ENCODE measurements at regions not wholly inside any gene's neighbourhood (a gene's known extent, or its start where the extent isn't known, plus 50 kb on each side); places are given as distances from the start of the nearest gene placed in this dataset.

GRCh38 chr20:56941101-56941686 lies 312.1 kb downstream of the TFAP2C start:
- ATAC-seq (no peak), FAIRE-seq (no peak), DNase-seq (ENCODE audit: low read depth, low spot score) (no peak)
- Histone ChIP-seq H2AFZ (ENCODE audit: control insufficient read depth, low read depth, low read length) (no peak overlapping the region), H3K36me3 (ENCODE audit: control insufficient read depth in 2 of 2, insufficient read depth in 2 of 2, low read length in 1 of 2) (no peaks in the 10 kb centered on the region), H4K20me1 (ENCODE audit: control insufficient read depth, insufficient read depth) (no peaks in the 10 kb centered on the region), H3K9me3 (replicated peaks; ENCODE audit: control insufficient read depth, insufficient read depth, low read length) (no peaks in the 10 kb centered on the region), H3K9ac (ENCODE audit: control insufficient read depth, insufficient read depth, low read length) (no peak overlapping the region), H3K27me3 (replicated peaks in 1 of 2; ENCODE audit: control insufficient read depth in 2 of 2, insufficient read depth in 2 of 2, low read length in 1 of 2) (peaks cover 0 to 5% of the 10 kb centered on the region in 2 experiments; a peak in 2 of 4 replicates), H3K4me2 (ENCODE audit: control insufficient read depth, insufficient read depth) (no peak overlapping the region), H3K27ac (ENCODE audit: control insufficient read depth, insufficient read depth) (no peak overlapping the region), H3K4me3 (no peak overlapping the region), H3K4me1 (ENCODE audit: control insufficient read depth, insufficient read depth, low read length) (no peaks in the 10 kb centered on the region), H3K79me2 (ENCODE audit: control insufficient read depth, insufficient read depth, low read length) (no peaks in the 10 kb centered on the region)
- intact Hi-C loops (cut with micrococcal nuclease; ENCODE audit: unreplicated experiment), result no loop called here
- CTCF ChIA-PET, result interaction anchor here (0.6 kb wide), 1 partner anchor 32 kb away, joined by 4 read pairs; no protein-coding TSS in a partner anchor
- TF ChIP-seq E2F8 (IDR thresholded peaks at IDR 0.05; ENCODE audit: low read depth, partially characterized antibody) (no peak), RCOR1 (conservative IDR thresholded peaks at IDR 0.05; ENCODE audit: low read depth, low read length) (no peak), CHD1 (IDR thresholded peaks at IDR 0.05; ENCODE audit: low read depth, low read length) (no peak), IRF4 (IDR thresholded peaks at IDR 0.05; ENCODE audit: low read depth, low read length) (no peak), BACH1 (IDR thresholded peaks at IDR 0.05; ENCODE audit: borderline replicate concordance) (no peak), POLR2AphosphoS2 (IDR thresholded peaks at IDR 0.05; ENCODE audit: low read depth, low read length) (no peak), E2F4 (IDR thresholded peaks at IDR 0.05; ENCODE audit: low read depth, low read length) (no peak)
- in situ Hi-C loops (cut with MboI), result no loop called here
- SMC1A ChIA-PET (ENCODE audit: uncharacterized antibody, unreplicated experiment), result no interaction called here
- 74% methylated on average over 8 of the region's 8 CpGs for WGBS (ENCODE audit: insufficient coverage, insufficient replicate concordance, low lambda C conversion rate, missing lambda C conversion rate)
- RAD21 ChIA-PET (ENCODE audit: unreplicated experiment), result no interaction called here
- POLR2A ChIA-PET, result no interaction called here
- BruUV-seq (replicated peaks), result no TSS peak
